DMS79 (cell line): ENCODE measurements at regions not wholly inside any gene's neighbourhood (a gene's known extent, or its start where the extent isn't known, plus 50 kb on each side); places are given as distances from the start of the nearest gene placed in this dataset.

Source experiments
- DNase-seq: peaks from one replicate; lab custom pipeline; 2025; lab: John Stamatoyannopoulos, UW

GRCh38 chr16:50960517-50961202, 190.4 kb downstream of the SALL1 start:
- no peak for DNase-seq

GRCh38 chr16:50957056-50957455, 194.0 kb downstream of the SALL1 start:
- no peak for DNase-seq

- no peak for DNase-seq
Measured at GRCh38 chr16:50956637-50957036, 194.4 kb downstream of the SALL1 start.

- no peak for DNase-seq
Measured at GRCh38 chr16:50955311-50955710, 195.8 kb downstream of the SALL1 start.

GRCh38 chr16:50954469-50954868, 196.6 kb downstream of the SALL1 start:
- DNase-seq = no peak

- DNase-seq = no peak
Measured at GRCh38 chr16:50953290-50953689, 197.8 kb downstream of the SALL1 start.

GRCh38 chr16:50950955-50951354, 200.1 kb downstream of the SALL1 start:
- no peak for DNase-seq

GRCh38 chr16:50948268-50948930, 202.7 kb downstream of the SALL1 start:
- DNase-seq = no peak

- no peak for DNase-seq
Measured at GRCh38 chr16:50947826-50948225, 203.2 kb downstream of the SALL1 start.

GRCh38 chr16:50946606-50947005, 204.5 kb downstream of the SALL1 start:
- DNase-seq = no peak

- DNase-seq = no peak
Measured at GRCh38 chr16:50946098-50946497, 204.2 kb downstream of the CYLD start.

- DNase-seq = no peak
Measured at GRCh38 chr16:50945171-50945570, 203.3 kb downstream of the CYLD start.

- no peak for DNase-seq
Measured at GRCh38 chr16:50944436-50944835, 202.6 kb downstream of the CYLD start.

GRCh38 chr16:50944033-50944432, 202.1 kb downstream of the CYLD start:
- no peak for DNase-seq

GRCh38 chr16:50942143-50942542, 200.3 kb downstream of the CYLD start:
- no peak for DNase-seq

GRCh38 chr16:50941681-50942080, 199.8 kb downstream of the CYLD start:
- DNase-seq = no peak

- DNase-seq = no peak
Measured at GRCh38 chr16:50940275-50940854, 198.5 kb downstream of the CYLD start.

- DNase-seq = no peak
Measured at GRCh38 chr16:50939356-50939755, 197.5 kb downstream of the CYLD start.

GRCh38 chr16:50938932-50939331, 197.0 kb downstream of the CYLD start:
- DNase-seq = no peak

- no peak for DNase-seq
Measured at GRCh38 chr16:50933262-50933661, 191.4 kb downstream of the CYLD start.

GRCh38 chr16:50932348-50932935, 190.6 kb downstream of the CYLD start:
- DNase-seq = no peak

GRCh38 chr16:50928065-50928464, 186.2 kb downstream of the CYLD start:
- no peak for DNase-seq

- no peak for DNase-seq
Measured at GRCh38 chr16:50925758-50926357, 184.0 kb downstream of the CYLD start.
